GM21528 (cell line): ENCODE measurements at regions not wholly inside any gene's neighbourhood (a gene's known extent, or its start where the extent isn't known, plus 50 kb on each side); places are given as distances from the start of the nearest gene placed in this dataset.
"Not testable (repeated sequence)": the region's sequence is repeated elsewhere in the genome, so short reads cannot be mapped to it uniquely, and the experiment has no call there.

ENCODE experiments used
- ATAC-seq: cut with Tn5 transposase; IDR thresholded peaks from one replicate; pipeline ENCODE4 v1.9.1; 2021; ENCODE audit warnings: mild to moderate bottlenecking, moderate library complexity; ENCODE audit not compliant: unreplicated experiment, low FRiP score

- no peak for ATAC-seq
These were observed 128.3 kb downstream of the YIPF5 start for GRCh38 chr5:144042156-144042555.

GRCh38 chr5:144048259-144048856 is 122.1 kb downstream of the YIPF5 start:
- no peak for ATAC-seq

- ATAC-seq: not testable (repeated sequence)
These were observed 115.1 kb downstream of the YIPF5 start for GRCh38 chr5:144055391-144055790.

- ATAC-seq: not testable (repeated sequence)
These were observed 110.4 kb downstream of the YIPF5 start for GRCh38 chr5:144060091-144060490.

GRCh38 chr5:144060598-144060997 is 109.9 kb downstream of the YIPF5 start:
- no peak for ATAC-seq

GRCh38 chr5:144065786-144066185 is 104.7 kb downstream of the YIPF5 start:
- ATAC-seq: no peak

- no peak for ATAC-seq
These were observed 97.9 kb downstream of the YIPF5 start for GRCh38 chr5:144072518-144072927.

- ATAC-seq: no peak
These were observed 93.9 kb downstream of the YIPF5 start for GRCh38 chr5:144076521-144077083.

- no peak for ATAC-seq
These were observed 87.3 kb downstream of the YIPF5 start for GRCh38 chr5:144083185-144083584.

GRCh38 chr5:144084971-144085370 is 85.5 kb downstream of the YIPF5 start:
- no peak for ATAC-seq

GRCh38 chr5:144085381-144085780 is 85.1 kb downstream of the YIPF5 start:
- no peak for ATAC-seq

GRCh38 chr5:144086295-144086694 is 84.2 kb downstream of the YIPF5 start:
- ATAC-seq: no peak

- ATAC-seq: no peak
These were observed 82.9 kb downstream of the YIPF5 start for GRCh38 chr5:144087576-144087975.

- ATAC-seq: no peak
These were observed 82.0 kb downstream of the YIPF5 start for GRCh38 chr5:144088206-144089064.

- ATAC-seq: peak; percentile 65
These were observed 80.9 kb downstream of the YIPF5 start for GRCh38 chr5:144089401-144090021.

- ATAC-seq: no peak
These were observed 78.0 kb downstream of the YIPF5 start for GRCh38 chr5:144092508-144092907.

- no peak for ATAC-seq
These were observed 77.1 kb downstream of the YIPF5 start for GRCh38 chr5:144093400-144093799.

- ATAC-seq: no peak
These were observed 76.6 kb downstream of the YIPF5 start for GRCh38 chr5:144093868-144094267.

- no peak for ATAC-seq
These were observed 69.8 kb downstream of the YIPF5 start for GRCh38 chr5:144100702-144101101.

GRCh38 chr5:144101616-144102015 is 68.8 kb downstream of the YIPF5 start:
- ATAC-seq: no peak

GRCh38 chr5:144102361-144102760 is 68.1 kb downstream of the YIPF5 start:
- ATAC-seq: no peak
